Lower leg skin (tissue), 3 donors: ENCODE measurements at regions not wholly inside any gene's neighbourhood (a gene's known extent, or its start where the extent isn't known, plus 50 kb on each side); places are given as distances from the start of the nearest gene placed in this dataset.

Experiments used
- CTCF ChIP-seq, 3 donors: fragments of 450-650 bp; IDR thresholded peaks; one replicate each; pipeline ENCODE4 v1.5.1; 2016; ENCODE audit warnings: antibody characterized with exemption in 3 of 3, mild to moderate bottlenecking in 3 of 3, moderate library complexity in 2 of 3
- POLR2A ChIP-seq, 2 donors: fragments of 450-650 bp; IDR thresholded peaks; one replicate each; pipeline ENCODE4 v1.6.1; 2016 to 2017; ENCODE audit warnings: antibody characterized with exemption in 2 of 2, mild to moderate bottlenecking in 1 of 2, moderate library complexity in 1 of 2

DNA sequence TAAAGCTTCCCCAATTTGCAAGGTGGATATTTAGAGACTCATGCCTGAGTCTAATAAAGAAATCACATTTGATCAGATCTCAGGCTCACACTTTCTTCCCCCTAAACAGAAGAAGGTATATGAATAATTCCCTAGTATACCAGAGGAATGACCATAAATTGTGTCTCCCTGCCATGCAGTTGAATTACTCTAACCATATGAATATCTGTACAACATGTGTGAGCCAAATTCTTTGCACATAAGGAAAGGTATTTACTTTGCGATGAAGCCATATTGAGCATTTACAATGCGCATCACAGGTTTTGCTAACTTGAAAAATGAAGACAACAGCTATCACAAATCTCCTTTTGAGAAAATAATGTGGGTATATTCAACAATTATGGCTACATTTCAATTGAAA, 479.4 kb downstream of the NR2F1-AS1 start:
- no peak for TF ChIP-seq POLR2A (IDR thresholded peaks at IDR 0.05)
- no peak for TF ChIP-seq CTCF (IDR thresholded peaks at IDR 0.05)
